K562 (cell line): ENCODE measurements at regions not wholly inside any gene's neighbourhood (a gene's known extent, or its start where the extent isn't known, plus 50 kb on each side); places are given as distances from the start of the nearest gene placed in this dataset.

Experiments
- ATAC-seq: fragments of 200-7000 bp; cut with Tn5 transposase; 3 replicates; pipeline ENCODE4 v1.9.1; 2020; ENCODE audit warnings: moderate library complexity
- BruUV-seq: library from RNA; stranded (reverse); fragments of 400-500 nt; replicated peaks from 2 replicates; lab custom pipeline; 2021; lab: Mats Ljungman, UMichigan
- CTCF ChIA-PET: fragments of 300-600 bp; formaldehyde crosslinking; extraction: SDS; loops from one replicate; lab custom pipeline; 2021; ENCODE audit warnings: low intra/inter-chr PET ratio; lab: Yijun Ruan, JAX
- POLR2A ChIA-PET: fragments of 300-600, 350-650 bp; sonication (Branson Sonifier 250); formaldehyde crosslinking; extraction: SDS; loops from one replicate; lab custom pipeline; 2021; ENCODE audit warnings: antibody characterized with exemption, inconsistent platforms; lab: Yijun Ruan, JAX
- DNase-seq, 4 experiments: peaks; one replicate each; pipeline versions ENCODE4 v3.0.0 to v3.0.0-alpha.2; 2011 to 2018; ENCODE audit warnings: low spot score in 3 of 4, mixed read lengths in 3 of 4; ENCODE audit errors: extremely low read depth in 1 of 4
- FAIRE-seq: peaks from 2 replicates; lab custom pipeline; 2011; peaks lifted over from hg19 to GRCh38; lab: Jason Lieb, UNC
- H2AFZ ChIP-seq: 2 replicates; pipeline ENCODE4 v1.6.0; 2011; ENCODE audit warnings: low read depth, low read length, control low read depth, inconsistent platforms
- H3K27ac ChIP-seq: fragments of 200-600 bp; 3 replicates; pipeline ENCODE4 v1.8.0; 2011; ENCODE audit warnings: low read depth, mild to moderate bottlenecking, control low read depth, inconsistent platforms, low read length, moderate library complexity, mixed read lengths; ENCODE audit errors: extremely low read depth
- H3K27me3 ChIP-seq, 2 experiments: fragments of 300-600 bp in 1 of 2; 2 replicates in 1 of 2; 3 replicates in 1 of 2; pipeline versions ENCODE4 v1.6.0 to v1.8.0; 2011; ENCODE audit warnings: inconsistent platforms in 2 of 2, low read length in 2 of 2, mild to moderate bottlenecking in 1 of 2, mixed read lengths in 1 of 2, moderate library complexity in 1 of 2; ENCODE audit not compliant: control insufficient read depth in 2 of 2, insufficient read depth in 2 of 2
- H3K36me3 ChIP-seq: fragments of 300-600 bp; 3 replicates; pipeline ENCODE4 v1.8.0; 2011; ENCODE audit warnings: mild to moderate bottlenecking, low read length, inconsistent platforms; ENCODE audit not compliant: control insufficient read depth, insufficient read depth
- H3K4me1 ChIP-seq, 2 experiments: fragments of 200-600 bp in 1 of 2; replicated peaks in 1 of 2; 2 replicates in 1 of 2; 3 replicates in 1 of 2; pipeline versions ENCODE4 v1.5.1 to v1.8.0; 2011; ENCODE audit warnings: inconsistent platforms in 2 of 2, low read length in 2 of 2, mild to moderate bottlenecking in 1 of 2, mixed read lengths in 1 of 2, moderate library complexity in 1 of 2; ENCODE audit not compliant: control insufficient read depth in 2 of 2, insufficient read depth in 2 of 2
- H3K4me2 ChIP-seq: 2 replicates; pipeline ENCODE4 v1.6.1; 2011; ENCODE audit warnings: low read length, control low read depth, inconsistent platforms, mixed read lengths; ENCODE audit not compliant: insufficient read depth
- H3K4me3 ChIP-seq: fragments of 200-600 bp; sonication (generic), shearing (Covaris generic); 2 replicates; pipeline ENCODE4 v1.5.1; 2016; ENCODE audit warnings: control low read depth, inconsistent platforms
- H3K79me2 ChIP-seq: fragments of 200-600 bp; 3 replicates; pipeline ENCODE4 v1.8.0; 2011; ENCODE audit warnings: low read length, inconsistent platforms; ENCODE audit not compliant: control insufficient read depth, insufficient read depth
- H3K9ac ChIP-seq, 2 experiments: 2 replicates each; pipeline versions ENCODE4 v1.6.0 to v1.6.1; 2011; ENCODE audit warnings: low read depth in 2 of 2, low read length in 2 of 2, control low read depth in 1 of 2, inconsistent platforms in 1 of 2, mild to moderate bottlenecking in 1 of 2, mixed read lengths in 1 of 2; ENCODE audit not compliant: insufficient read depth in 1 of 2
- H3K9me1 ChIP-seq: one replicate; pipeline ENCODE4 v1.6.0; 2011; ENCODE audit warnings: inconsistent platforms, mild to moderate bottlenecking, low read length, moderate library complexity; ENCODE audit not compliant: control insufficient read depth, insufficient read depth
- H3K9me3 ChIP-seq: replicated peaks from 2 replicates; pipeline ENCODE4 v1.5.1; 2011; ENCODE audit warnings: low read depth, low read length, inconsistent platforms; ENCODE audit not compliant: control insufficient read depth, insufficient read depth
- H4K20me1 ChIP-seq: replicated peaks from 2 replicates; pipeline ENCODE4 v1.6.1; 2011; ENCODE audit warnings: low read length, inconsistent platforms, mixed read lengths; ENCODE audit not compliant: control insufficient read depth, insufficient read depth
- BCLAF1 ChIP-seq, 2 experiments: fragments of 450-650 bp in 1 of 2; IDR thresholded peaks; 2 replicates each; pipeline ENCODE4 v1.6.1; 2011 to 2017; ENCODE audit warnings: low read depth in 2 of 2, antibody characterized with exemption in 1 of 2, borderline replicate concordance in 1 of 2, low read length in 1 of 2, mild to moderate bottlenecking in 1 of 2, mixed read lengths in 1 of 2; ENCODE audit not compliant: control insufficient read depth in 1 of 2
- HDAC2 ChIP-seq: fragments of 450-650 bp; IDR thresholded peaks from 2 replicates; pipeline ENCODE4 v1.6.1; 2016; ENCODE audit warnings: mild to moderate bottlenecking
- NONO ChIP-seq, 2 experiments: fragments of 200-400 bp in 1 of 2; fragments of 450-650 bp in 1 of 2; formaldehyde crosslinking in 1 of 2; IDR thresholded peaks; 2 replicates each; pipeline ENCODE4 v1.6.1; 2017; ENCODE audit warnings: low read depth in 2 of 2, mild to moderate bottlenecking in 2 of 2, moderate library complexity in 2 of 2, low read length in 1 of 2
- PATZ1 ChIP-seq: fragments of 250-450 bp; sonication (Bioruptor Pico); IDR thresholded peaks from 2 replicates; pipeline ENCODE4 v1.5.0; 2020; ENCODE audit warnings: mild to moderate bottlenecking, borderline replicate concordance
- SMARCC2 ChIP-seq: fragments of 450-650 bp; IDR thresholded peaks from 2 replicates; pipeline ENCODE4 v1.6.1; 2017; ENCODE audit warnings: antibody characterized with exemption, moderate library complexity, mild to moderate bottlenecking, low read depth
- TRIM25 ChIP-seq: fragments of 450-650 bp; IDR thresholded peaks from 2 replicates; pipeline ENCODE4 v1.7.0; 2016; ENCODE audit warnings: borderline replicate concordance
- ZNF24 ChIP-seq: fragments of 450-650 bp; IDR thresholded peaks from 2 replicates; pipeline ENCODE4 v1.6.1; 2016
- WGBS: fragments of 100-300 bp; shearing (Covaris generic); methylation state at CpG from one replicate; pipeline ENCODE4 v1.1.6; 2016; ENCODE audit warnings: low coverage, mixed read lengths; ENCODE audit not compliant: insufficient coverage; ENCODE audit errors: missing lambda C conversion rate; 5-methylcytosine and 5-hydroxymethylcytosine counted together
- in situ Hi-C: fragments of 300-500 bp; cut with MboI; formaldehyde crosslinking; loops from 4 replicates; pipeline ENCODE4 v1.15.0; 2018; ENCODE audit warnings: inconsistent platforms, mixed read lengths
- intact Hi-C: fragments of 100-400 bp; cut with micrococcal nuclease; formaldehyde crosslinking; loops from 2 replicates; pipeline ENCODE4 v1.14.2; 2022
- TF ChIP-seq, protein P1 (sequence below): fragments of 250-450 bp; sonication (Bioruptor Pico); IDR thresholded peaks from 2 replicates; pipeline ENCODE4 v1.8.0; 2021; ENCODE audit warnings: mild to moderate bottlenecking, moderate library complexity
- TF ChIP-seq, protein P2 (sequence below): sonication (generic); formaldehyde crosslinking; IDR thresholded peaks from 2 replicates; pipeline ENCODE4 v1.8.0; 2022; ENCODE audit warnings: missing genetic modification reagents, mild to moderate bottlenecking, borderline replicate concordance

DNA sequence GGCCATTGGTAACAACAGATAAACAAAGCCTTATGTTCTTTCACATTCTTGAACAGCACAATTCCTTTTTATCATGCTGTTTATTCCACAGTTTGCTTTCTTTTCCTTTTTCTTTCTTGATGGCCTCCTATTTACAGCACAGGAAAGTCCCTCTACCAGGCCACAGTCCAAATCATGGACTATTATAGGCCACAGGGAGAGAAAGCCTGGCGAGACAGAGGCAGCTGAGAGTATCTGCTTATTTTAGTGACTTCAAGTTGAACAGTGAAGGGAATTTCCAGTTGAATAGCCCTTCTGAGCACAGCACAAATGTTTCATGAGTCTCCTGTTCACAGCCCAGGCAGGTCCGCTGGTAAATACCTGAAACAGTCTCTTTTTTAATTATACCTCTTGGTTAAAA, 263.7 kb upstream of the ARID1B start:
- Histone ChIP-seq H3K9me3 (no peaks in the 10 kb centered on the region), H3K27ac (no peak overlapping the region), H3K4me1 (no peaks in the 10 kb centered on the region), H2AFZ (no peak overlapping the region), H4K20me1 (no peaks in the 10 kb centered on the region), H3K4me2 (no peak overlapping the region), H3K36me3 (no peaks in the 10 kb centered on the region), H3K27me3 (peaks cover 2 to 9% of the 10 kb centered on the region in 2 experiments; a peak in 3 of 5 replicates), H3K9ac (no peak overlapping the region), H3K79me2 (no peaks in the 10 kb centered on the region), H3K9me1 (no peaks in the 10 kb centered on the region), H3K4me3 (no peak overlapping the region)
- intact Hi-C loops (no loop called here), in situ Hi-C loops (no loop called here)
- ChIA-PET POLR2A (interaction anchor here (0.6 kb wide), 1 partner anchor 20 kb away, joined by 3 read pairs; no protein-coding TSS in a partner anchor), CTCF (no interaction called here)
- DNase-seq (no peak), ATAC-seq (no peak), FAIRE-seq (no peak)
- BruUV-seq: no TSS peak
- WGBS: 0% methylated on average over 2 of the region's 2 CpGs
- TF ChIP-seq PATZ1 (CRISPR knock-in tag) (no peak), NONO (IDR thresholded peaks at IDR 0.05; ENCODE audit: low read depth in 2 of 2, low read length in 1 of 2) (no peak), SMARCC2 (no peak), BCLAF1 (IDR thresholded peaks at IDR 0.05; ENCODE audit: borderline replicate concordance in 1 of 2, control insufficient read depth in 1 of 2, low read depth in 2 of 2, low read length in 1 of 2) (no peak), TRIM25 (no peak), ZNF24 (no peak), HDAC2 (no peak)
- TF ChIP-seq, protein P1, sequence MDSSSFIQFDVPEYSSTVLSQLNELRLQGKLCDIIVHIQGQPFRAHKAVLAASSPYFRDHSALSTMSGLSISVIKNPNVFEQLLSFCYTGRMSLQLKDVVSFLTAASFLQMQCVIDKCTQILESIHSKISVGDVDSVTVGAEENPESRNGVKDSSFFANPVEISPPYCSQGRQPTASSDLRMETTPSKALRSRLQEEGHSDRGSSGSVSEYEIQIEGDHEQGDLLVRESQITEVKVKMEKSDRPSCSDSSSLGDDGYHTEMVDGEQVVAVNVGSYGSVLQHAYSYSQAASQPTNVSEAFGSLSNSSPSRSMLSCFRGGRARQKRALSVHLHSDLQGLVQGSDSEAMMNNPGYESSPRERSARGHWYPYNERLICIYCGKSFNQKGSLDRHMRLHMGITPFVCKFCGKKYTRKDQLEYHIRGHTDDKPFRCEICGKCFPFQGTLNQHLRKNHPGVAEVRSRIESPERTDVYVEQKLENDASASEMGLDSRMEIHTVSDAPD (CRISPR knock-in tag): no peak
- TF ChIP-seq, protein P2, sequence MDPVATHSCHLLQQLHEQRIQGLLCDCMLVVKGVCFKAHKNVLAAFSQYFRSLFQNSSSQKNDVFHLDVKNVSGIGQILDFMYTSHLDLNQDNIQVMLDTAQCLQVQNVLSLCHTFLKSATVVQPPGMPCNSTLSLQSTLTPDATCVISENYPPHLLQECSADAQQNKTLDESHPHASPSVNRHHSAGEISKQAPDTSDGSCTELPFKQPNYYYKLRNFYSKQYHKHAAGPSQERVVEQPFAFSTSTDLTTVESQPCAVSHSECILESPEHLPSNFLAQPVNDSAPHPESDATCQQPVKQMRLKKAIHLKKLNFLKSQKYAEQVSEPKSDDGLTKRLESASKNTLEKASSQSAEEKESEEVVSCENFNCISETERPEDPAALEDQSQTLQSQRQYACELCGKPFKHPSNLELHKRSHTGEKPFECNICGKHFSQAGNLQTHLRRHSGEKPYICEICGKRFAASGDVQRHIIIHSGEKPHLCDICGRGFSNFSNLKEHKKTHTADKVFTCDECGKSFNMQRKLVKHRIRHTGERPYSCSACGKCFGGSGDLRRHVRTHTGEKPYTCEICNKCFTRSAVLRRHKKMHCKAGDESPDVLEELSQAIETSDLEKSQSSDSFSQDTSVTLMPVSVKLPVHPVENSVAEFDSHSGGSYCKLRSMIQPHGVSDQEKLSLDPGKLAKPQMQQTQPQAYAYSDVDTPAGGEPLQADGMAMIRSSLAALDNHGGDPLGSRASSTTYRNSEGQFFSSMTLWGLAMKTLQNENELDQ: no peak
